ENCODE measurements at regions not wholly inside any gene's neighbourhood (a gene's known extent, or its start where the extent isn't known, plus 50 kb on each side); places are given as distances from the start of the nearest gene placed in this dataset.

DNA sequence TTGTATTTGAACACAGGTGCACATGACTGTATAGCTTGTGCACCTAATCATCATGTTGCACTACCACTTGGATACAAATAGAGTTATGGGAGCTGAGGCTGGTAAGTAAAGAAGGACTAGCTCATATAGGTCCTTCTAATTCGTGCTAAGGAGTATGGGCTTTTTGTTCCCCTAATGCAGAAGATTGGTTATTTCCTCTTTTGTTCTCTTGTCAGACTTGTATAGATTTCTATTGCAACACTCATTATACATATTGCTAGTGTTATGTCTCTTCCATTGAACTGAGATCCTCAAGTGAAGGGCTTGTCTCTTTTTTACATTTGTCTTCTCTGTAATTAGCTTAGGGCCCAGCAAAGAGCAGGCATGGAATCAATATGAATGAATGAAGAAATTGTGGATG is 54.1 kb upstream of the ARHGAP20 start:
- no peak overlapping the region for H3K9ac ChIP-seq
- TF ChIP-seq Cebpa-rat (IDR thresholded peaks at IDR 0.05): no peak
- no peak overlapping the region for H3K27ac ChIP-seq
- H3K4me2 ChIP-seq: no peak overlapping the region
- H3K4me3 ChIP-seq: no peak overlapping the region
- H3K4me1 ChIP-seq: peaks cover 0 to 13% (median 6%) of the 10 kb centered on the region in 10 experiments; a peak in 8 of 20 replicates
- H3K9me3 ChIP-seq (replicated peaks in 1 of 11): no peaks in the 10 kb centered on the region
- H4K20me1 ChIP-seq: no peaks in the 10 kb centered on the region
- no peaks in the 10 kb centered on the region for H3K27me3 ChIP-seq
- H3K36me3 ChIP-seq: no peaks in the 10 kb centered on the region

DNA sequence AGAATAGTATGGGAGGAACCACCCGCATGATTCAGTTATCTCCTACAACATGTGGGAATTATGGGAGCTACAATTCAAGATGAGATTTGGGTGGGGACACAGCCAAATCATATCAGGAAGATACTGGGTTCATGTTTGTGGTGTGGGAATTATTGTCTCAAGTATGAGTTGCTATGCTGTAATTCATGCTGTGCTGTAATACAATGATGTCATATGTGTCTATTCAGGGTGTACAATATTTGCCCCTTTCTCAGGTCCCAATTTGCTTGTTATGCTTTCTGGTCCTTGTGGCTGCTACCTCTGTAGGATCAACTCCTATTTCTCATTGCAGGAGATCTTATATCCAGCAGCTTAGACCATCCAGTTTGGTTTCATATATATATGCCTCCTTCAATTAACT is 52.2 kb upstream of the ARHGAP20 start:
- Histone ChIP-seq H3K9ac (no peak overlapping the region), H3K4me1 (peaks cover 0 to 13% (median 6%) of the 10 kb centered on the region in 10 experiments; a peak in 8 of 20 replicates), H3K27ac (no peak overlapping the region), H3K36me3 (no peaks in the 10 kb centered on the region), H3K4me3 (no peak overlapping the region), H3K4me2 (no peak overlapping the region), H3K9me3 (replicated peaks in 1 of 11) (no peaks in the 10 kb centered on the region), H3K27me3 (no peaks in the 10 kb centered on the region), H4K20me1 (no peaks in the 10 kb centered on the region)
- TF ChIP-seq Cebpa-rat (IDR thresholded peaks at IDR 0.05): no peak

DNA sequence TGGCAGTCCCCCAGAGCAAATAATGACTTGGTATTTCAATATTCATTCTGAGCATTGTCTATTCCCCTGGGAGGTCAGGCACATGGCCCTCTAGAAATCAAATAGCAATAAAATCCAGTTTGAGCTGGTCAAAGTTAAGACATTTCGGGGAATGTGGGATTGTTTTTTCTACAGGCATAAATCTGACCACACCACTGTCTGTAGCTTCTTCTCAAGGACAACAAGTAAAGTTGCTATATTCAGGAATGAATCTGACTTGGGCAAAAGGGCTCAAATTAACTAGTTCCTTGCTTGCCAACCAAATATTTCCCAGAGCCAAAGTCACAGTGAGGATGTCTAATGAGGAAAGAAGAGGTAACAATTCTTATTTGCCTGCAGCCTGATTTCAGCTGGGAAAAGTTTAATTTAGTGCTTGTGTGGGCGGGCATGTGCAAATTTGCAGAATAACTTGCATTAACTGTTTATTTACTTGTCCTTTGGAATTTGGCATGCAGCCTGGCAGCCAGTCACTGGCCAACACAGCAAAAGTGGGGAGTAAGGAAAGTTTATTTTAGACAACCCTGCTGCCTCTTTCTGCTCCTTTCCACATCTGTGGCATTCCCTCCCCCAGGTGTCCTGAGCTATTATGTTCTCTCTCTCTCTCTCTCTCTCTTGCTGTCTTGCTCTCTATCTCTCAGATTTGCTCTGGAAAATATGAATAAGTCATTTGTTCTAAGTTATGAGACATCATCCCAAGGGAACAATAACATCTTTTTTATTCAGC is 51.2 kb upstream of the ARHGAP20 start:
- H4K20me1 ChIP-seq: no peaks in the 10 kb centered on the region
- H3K27ac ChIP-seq: no peak overlapping the region

DNA sequence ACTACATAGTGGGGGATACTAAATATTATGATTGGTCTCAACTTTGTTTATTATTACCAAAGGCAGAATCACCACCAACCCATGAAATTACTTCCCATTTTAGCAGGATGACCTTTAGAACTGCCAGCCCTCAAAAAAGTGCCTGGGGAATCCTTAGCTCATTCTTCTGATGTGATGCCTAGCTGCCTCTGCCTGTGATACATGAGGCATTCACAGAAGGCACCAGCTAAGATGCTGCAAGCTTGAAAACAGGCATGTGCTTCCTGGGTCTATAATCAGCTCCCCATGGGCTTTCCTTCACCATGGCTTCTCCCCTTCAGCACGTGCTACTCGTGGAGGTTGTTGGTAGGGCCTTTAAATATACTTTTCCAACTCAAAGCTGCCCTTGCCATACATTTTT is 50.4 kb upstream of the ARHGAP20 start:
- H3K36me3 ChIP-seq: no peaks in the 10 kb centered on the region
- no peak for TF ChIP-seq Cebpa-rat (IDR thresholded peaks at IDR 0.05)
- H3K4me1 ChIP-seq: peaks cover 0 to 13% (median 6%) of the 10 kb centered on the region in 10 experiments; a peak in 8 of 20 replicates
- no peak overlapping the region for H3K27ac ChIP-seq
- no peaks in the 10 kb centered on the region for H3K27me3 ChIP-seq
- H4K20me1 ChIP-seq: no peaks in the 10 kb centered on the region
- peak overlapping the region in 4 of 11 experiments; percentile 12 to 38 (median 23); a peak in 7 of 22 replicates for H3K4me2 ChIP-seq
- H3K9ac ChIP-seq: no peak overlapping the region
- H3K9me3 ChIP-seq (replicated peaks in 1 of 11): no peaks in the 10 kb centered on the region
- no peak overlapping the region for H3K4me3 ChIP-seq

More for the DNA sequence above, 51.2 kb upstream of the ARHGAP20 start:
- Histone ChIP-seq H3K4me3 (no peak overlapping the region), H3K9ac (no peak overlapping the region), H3K9me3 (replicated peaks in 1 of 11) (no peaks in the 10 kb centered on the region), H3K4me2 (peak overlapping the region in 6 of 11 experiments; percentile 9 to 38 (median 14); a peak in 6 of 22 replicates), H3K4me1 (peaks cover 0 to 13% (median 6%) of the 10 kb centered on the region in 10 experiments; a peak in 8 of 20 replicates), H3K27me3 (no peaks in the 10 kb centered on the region), H3K36me3 (no peaks in the 10 kb centered on the region)
- no peak for TF ChIP-seq Cebpa-rat (IDR thresholded peaks at IDR 0.05)

Measured in BLaER1 treated with 17β-estradiol and CSF1 and Interleukin-3, amounts not matched to agents 10 nM and 100 nM (cell line).